MG63 (cell line): ENCODE measurements at regions not wholly inside any gene's neighbourhood (a gene's known extent, or its start where the extent isn't known, plus 50 kb on each side); places are given as distances from the start of the nearest gene placed in this dataset.
"Not testable (repeated sequence)": the region's sequence is repeated elsewhere in the genome, so short reads cannot be mapped to it uniquely, and the experiment has no call there.

Source experiments
- DNase-seq: peaks from one replicate; pipeline ENCODE4 v3.0.0-alpha.2; 2020
- H3K27me3 ChIP-seq: fragments of 250-450 bp; sonication (Bioruptor Pico); 2 replicates; pipeline ENCODE4 v1.5.1; 2020; ENCODE audit warnings: mild to moderate bottlenecking, moderate library complexity
- H3K36me3 ChIP-seq: fragments of 250-450 bp; sonication (Bioruptor Pico); 2 replicates; pipeline ENCODE4 v1.5.1; 2020; ENCODE audit warnings: mild to moderate bottlenecking, moderate library complexity
- H3K4me3 ChIP-seq: fragments of 250-450 bp; sonication (Bioruptor Pico); 2 replicates; pipeline ENCODE4 v1.5.1; 2020; ENCODE audit warnings: mild to moderate bottlenecking, moderate library complexity
- H3K9me3 ChIP-seq: fragments of 250-450 bp; sonication (Bioruptor Pico); 2 replicates; pipeline ENCODE4 v1.5.1; 2020; ENCODE audit warnings: mild to moderate bottlenecking, moderate library complexity

DNA sequence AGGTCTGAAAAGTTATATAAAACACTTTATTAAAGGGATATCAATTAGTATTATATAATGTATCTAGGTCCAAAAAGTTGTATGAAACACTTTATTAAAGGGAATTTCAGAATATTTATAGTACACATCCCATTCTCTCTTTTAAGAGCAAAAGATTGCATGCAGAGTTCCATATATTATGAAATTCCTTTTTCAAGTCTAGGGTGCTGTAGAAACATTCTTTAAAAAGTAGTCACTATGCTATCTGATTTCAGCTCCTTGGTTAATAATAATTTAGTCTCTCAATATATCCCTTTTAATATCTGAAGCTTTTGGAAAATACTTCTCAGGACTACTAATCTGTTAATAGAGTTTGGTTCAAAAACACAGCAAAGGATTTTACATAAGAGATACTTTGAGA lies 1496.1 kb upstream of the C9orf72 start:
- no peak for DNase-seq
- Histone ChIP-seq H3K9me3 (no peaks in the 10 kb centered on the region), H3K36me3 (no peaks in the 10 kb centered on the region), H3K4me3 (no peak overlapping the region), H3K27me3 (no peaks in the 10 kb centered on the region)

GRCh38 chr9:29078063-29078666 lies 1504.9 kb upstream of the C9orf72 start:
- no peaks in the 10 kb centered on the region for H3K9me3 ChIP-seq
- no peak for DNase-seq
- H3K4me3 ChIP-seq: no peak overlapping the region
- no peaks in the 10 kb centered on the region for H3K27me3 ChIP-seq
- H3K36me3 ChIP-seq: no peaks in the 10 kb centered on the region

- no peak for DNase-seq
- H3K36me3 ChIP-seq: no peaks in the 10 kb centered on the region
- H3K9me3 ChIP-seq: no peaks in the 10 kb centered on the region
- H3K4me3 ChIP-seq: no peak overlapping the region
- no peaks in the 10 kb centered on the region for H3K27me3 ChIP-seq
These were observed 1527.5 kb upstream of the C9orf72 start for GRCh38 chr9:29100762-29101161.

GRCh38 chr9:29104166-29104565 lies 1530.9 kb upstream of the C9orf72 start:
- H3K36me3 ChIP-seq, DNase-seq: not testable (repeated sequence)

GRCh38 chr9:29118555-29118954 lies 1545.3 kb upstream of the C9orf72 start:
- H3K9me3 ChIP-seq: no peaks in the 10 kb centered on the region
- no peaks in the 10 kb centered on the region for H3K27me3 ChIP-seq
- H3K4me3 ChIP-seq: no peak overlapping the region
- no peaks in the 10 kb centered on the region for H3K36me3 ChIP-seq
- no peak for DNase-seq

More at GRCh38 chr9:29104166-29104565, 1530.9 kb upstream of the C9orf72 start:
- H3K27me3 ChIP-seq, H3K9me3 ChIP-seq, H3K4me3 ChIP-seq: not testable (repeated sequence)

DNA sequence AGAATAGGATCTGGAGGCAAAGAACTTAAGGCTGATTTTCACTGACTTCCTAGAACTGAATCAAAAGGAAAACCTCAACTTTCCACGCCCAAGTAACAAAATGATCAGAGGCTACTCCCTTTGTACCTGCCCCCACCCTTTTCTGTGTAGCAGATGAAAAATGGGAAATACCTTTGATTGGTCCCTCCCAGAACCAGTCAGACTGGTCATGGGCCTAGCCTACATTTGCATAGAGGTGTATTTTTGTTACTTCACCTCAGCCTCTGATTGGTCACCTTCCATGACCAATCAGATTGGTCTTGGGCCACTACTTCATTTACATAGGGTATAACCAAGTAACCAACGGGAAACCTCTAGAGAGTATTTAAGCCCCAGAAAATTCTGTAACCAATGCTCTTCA lies 1553.5 kb upstream of the C9orf72 start:
- H3K4me3 ChIP-seq: no peak overlapping the region
- DNase-seq: no peak
- no peaks in the 10 kb centered on the region for H3K27me3 ChIP-seq
- H3K9me3 ChIP-seq: peaks cover 6% of the 10 kb centered on the region; the same call in 1 of the 2 replicates
- H3K36me3 ChIP-seq: no peaks in the 10 kb centered on the region

DNA sequence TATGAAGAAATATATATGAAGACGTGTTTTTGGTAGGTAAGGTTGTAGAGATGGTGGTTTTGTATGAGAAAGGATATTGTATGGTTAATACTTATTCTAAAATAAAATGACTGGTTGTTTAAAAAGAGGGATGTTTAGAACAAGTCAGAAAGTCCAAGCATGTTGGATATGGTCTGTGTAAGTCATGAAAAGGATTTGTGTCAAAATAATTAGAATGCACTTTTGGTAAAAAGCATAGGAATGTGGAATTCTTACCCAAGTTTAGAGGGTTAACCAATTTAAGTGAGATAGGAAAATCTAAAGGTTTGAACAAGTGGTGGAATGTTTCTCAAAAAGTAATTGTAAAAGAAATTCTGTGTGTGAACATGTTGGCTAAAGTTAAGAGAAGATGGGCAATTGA lies 1556.5 kb upstream of the C9orf72 start:
- Histone ChIP-seq H3K4me3 (no peak overlapping the region), H3K9me3 (peaks cover 6% of the 10 kb centered on the region; the same call in 1 of the 2 replicates), H3K36me3 (no peaks in the 10 kb centered on the region), H3K27me3 (no peaks in the 10 kb centered on the region)
- DNase-seq: no peak

DNA sequence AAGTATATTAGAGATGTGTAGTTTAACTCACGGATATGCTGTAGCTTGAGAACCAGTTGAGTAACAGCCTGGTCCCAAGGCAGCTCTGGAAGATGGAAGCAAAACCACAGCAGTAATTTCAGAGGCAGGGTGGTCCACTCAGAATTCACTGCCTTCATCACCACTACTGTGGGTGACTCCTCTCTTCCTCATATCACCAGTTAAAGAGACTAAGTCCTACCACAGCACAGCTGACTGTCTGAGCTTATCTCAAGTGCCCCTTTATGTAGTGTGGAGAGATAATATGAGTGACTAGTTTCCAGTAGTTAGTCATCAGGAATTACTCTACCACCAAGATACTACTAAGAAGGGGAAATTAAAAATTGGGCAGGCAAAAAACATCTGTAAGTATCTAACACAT lies 1571.2 kb upstream of the C9orf72 start:
- Histone ChIP-seq H3K9me3 (no peaks in the 10 kb centered on the region), H3K36me3 (no peaks in the 10 kb centered on the region), H3K4me3 (no peak overlapping the region), H3K27me3 (no peaks in the 10 kb centered on the region)
- no peak for DNase-seq

- DNase-seq: no peak
- Histone ChIP-seq H3K9me3 (no peaks in the 10 kb centered on the region), H3K36me3 (no peaks in the 10 kb centered on the region), H3K4me3 (no peak overlapping the region), H3K27me3 (no peaks in the 10 kb centered on the region)
These were observed 1577.3 kb upstream of the C9orf72 start for GRCh38 chr9:29150606-29151005.

DNA sequence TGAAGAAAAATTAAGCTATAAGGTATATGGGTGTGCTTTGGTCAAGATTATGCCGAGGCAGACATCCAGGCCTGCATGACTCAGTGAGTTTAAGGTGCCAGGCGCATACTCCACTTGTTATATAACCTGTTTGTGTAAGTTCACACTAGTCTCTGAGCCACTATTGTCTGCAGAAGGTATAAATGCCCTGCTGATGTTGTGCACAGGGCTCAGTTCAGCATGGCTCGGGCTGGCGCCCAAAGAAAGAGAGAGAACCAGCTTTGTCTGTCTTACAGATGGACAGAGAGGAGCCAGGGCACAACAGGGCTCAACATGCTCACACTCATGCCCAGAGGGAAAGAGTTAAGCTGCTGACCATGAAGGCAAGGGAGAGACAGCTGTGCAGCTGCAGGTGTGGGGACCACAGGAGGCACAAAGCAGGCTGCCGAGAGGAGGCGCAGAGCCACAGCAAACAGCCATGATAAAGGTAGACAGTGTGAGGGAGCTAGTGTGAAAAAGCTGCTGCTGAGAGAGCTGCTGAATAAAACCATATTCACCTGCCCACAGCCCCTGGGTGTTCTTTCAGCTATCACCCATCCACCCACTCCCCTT lies 1587.6 kb upstream of the C9orf72 start:
- Histone ChIP-seq H3K27me3 (no peaks in the 10 kb centered on the region), H3K9me3 (no peaks in the 10 kb centered on the region), H3K4me3 (no peak overlapping the region), H3K36me3 (no peaks in the 10 kb centered on the region)
- no peak for DNase-seq

GRCh38 chr9:29174136-29174535 lies 1600.9 kb upstream of the C9orf72 start:
- no peak overlapping the region for H3K4me3 ChIP-seq
- no peaks in the 10 kb centered on the region for H3K36me3 ChIP-seq
- no peaks in the 10 kb centered on the region for H3K27me3 ChIP-seq
- DNase-seq: no peak
- no peaks in the 10 kb centered on the region for H3K9me3 ChIP-seq

DNA sequence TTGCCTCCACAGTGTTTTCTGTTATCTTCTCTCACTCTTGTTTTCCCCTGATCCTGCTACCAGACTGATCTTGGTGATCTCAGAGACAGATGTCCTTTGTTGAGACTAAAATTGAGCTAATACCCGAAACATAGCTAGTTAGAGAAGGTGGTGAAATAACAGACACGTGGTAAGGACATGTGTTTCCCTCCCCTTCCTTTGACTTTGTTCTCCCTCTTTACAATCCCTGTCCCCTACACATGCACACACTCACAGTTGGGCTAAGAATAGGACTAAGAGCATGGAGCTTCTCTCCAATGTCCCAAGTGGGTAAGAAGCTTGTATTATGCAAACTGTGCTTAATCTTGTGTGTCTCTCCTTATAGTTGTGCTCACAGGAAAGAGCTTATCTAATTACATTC lies 1603.0 kb upstream of the C9orf72 start:
- Histone ChIP-seq H3K36me3 (no peaks in the 10 kb centered on the region), H3K9me3 (no peaks in the 10 kb centered on the region), H3K4me3 (no peak overlapping the region), H3K27me3 (no peaks in the 10 kb centered on the region)
- DNase-seq: no peak

GRCh38 chr9:29176786-29177185 lies 1603.5 kb upstream of the C9orf72 start:
- no peak for DNase-seq
- Histone ChIP-seq H3K4me3 (no peak overlapping the region), H3K9me3 (no peaks in the 10 kb centered on the region), H3K27me3 (no peaks in the 10 kb centered on the region), H3K36me3 (no peaks in the 10 kb centered on the region)

DNA sequence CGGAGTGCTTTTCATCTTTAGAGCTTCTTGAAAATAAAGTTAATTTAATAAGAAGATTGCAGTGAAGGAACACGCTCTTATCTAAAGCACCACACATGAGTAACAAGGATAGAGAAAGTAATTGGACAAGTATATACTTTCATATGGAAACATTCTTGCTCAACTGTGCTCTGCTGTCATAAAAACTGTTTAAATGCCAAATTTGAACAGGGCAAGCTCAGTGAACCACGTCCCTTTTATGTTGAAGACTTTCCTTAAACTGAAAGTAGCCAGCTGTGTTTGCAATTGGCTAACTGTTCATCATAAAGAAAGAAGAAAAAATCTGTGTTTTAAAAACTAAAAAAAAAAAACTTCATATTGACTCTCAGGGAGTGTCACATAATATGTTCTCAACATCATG lies 1610.7 kb upstream of the C9orf72 start:
- no peak for DNase-seq
- no peak overlapping the region for H3K4me3 ChIP-seq
- no peaks in the 10 kb centered on the region for H3K27me3 ChIP-seq
- no peaks in the 10 kb centered on the region for H3K36me3 ChIP-seq
- no peaks in the 10 kb centered on the region for H3K9me3 ChIP-seq

GRCh38 chr9:29188771-29189170 lies 1615.5 kb upstream of the C9orf72 start:
- not testable (repeated sequence) for H3K27me3 ChIP-seq, DNase-seq, H3K36me3 ChIP-seq

GRCh38 chr9:29189221-29189620 lies 1615.9 kb upstream of the C9orf72 start:
- not testable (repeated sequence) for DNase-seq, H3K36me3 ChIP-seq, H3K9me3 ChIP-seq

More at GRCh38 chr9:29188771-29189170, 1615.5 kb upstream of the C9orf72 start:
- H3K4me3 ChIP-seq, H3K9me3 ChIP-seq: not testable (repeated sequence)

GRCh38 chr9:29198861-29199260 lies 1625.6 kb upstream of the C9orf72 start:
- Histone ChIP-seq H3K9me3 (no peaks in the 10 kb centered on the region), H3K27me3 (no peaks in the 10 kb centered on the region), H3K4me3 (no peak overlapping the region), H3K36me3 (no peaks in the 10 kb centered on the region)
- DNase-seq: no peak

More at GRCh38 chr9:29189221-29189620, 1615.9 kb upstream of the C9orf72 start:
- H3K27me3 ChIP-seq, H3K4me3 ChIP-seq: not testable (repeated sequence)

DNA sequence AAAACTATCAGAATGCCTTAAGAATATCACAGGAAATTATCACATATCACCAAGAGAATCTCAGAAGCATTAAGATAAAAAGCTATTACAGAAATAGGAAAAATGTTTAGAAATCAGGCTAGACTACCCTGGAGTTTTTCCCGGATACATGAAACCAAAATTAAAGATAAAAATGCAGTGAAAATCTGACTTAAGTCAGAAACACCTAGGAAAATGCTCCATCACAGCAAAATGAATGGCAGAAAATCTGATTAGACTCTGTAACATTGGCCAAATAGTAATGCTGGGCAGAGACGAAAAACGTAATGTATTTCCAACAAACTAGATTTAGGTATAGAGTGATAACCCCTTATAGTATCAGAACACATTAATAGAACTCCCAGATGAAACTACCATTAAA lies 1626.7 kb upstream of the C9orf72 start:
- no peak overlapping the region for H3K4me3 ChIP-seq
- H3K9me3 ChIP-seq: no peaks in the 10 kb centered on the region
- H3K36me3 ChIP-seq: no peaks in the 10 kb centered on the region
- H3K27me3 ChIP-seq: no peaks in the 10 kb centered on the region
- DNase-seq: no peak
